ENCODE measurements at regions not wholly inside any gene's neighbourhood (a gene's known extent, or its start where the extent isn't known, plus 50 kb on each side); places are given as distances from the start of the nearest gene placed in this dataset.
A peak's percentile ranks its signal among the peaks of the same experiment; 100 is the strongest.

GRCh38 chr7:32161708-32162107 lies 91.5 kb upstream of the PDE1C start:
- H3K4me3 ChIP-seq (ENCODE audit: low read depth, low read length) = no peak overlapping the region
- no peak for TF ChIP-seq CTCF (IDR thresholded peaks at IDR 0.05; ENCODE audit: insufficient read depth, low read length)
- DNase-seq (ENCODE audit: low read depth) = peak; percentile 78

GRCh38 chr7:32158751-32159745 lies 88.8 kb upstream of the PDE1C start:
- TF ChIP-seq CTCF (IDR thresholded peaks at IDR 0.05; ENCODE audit: insufficient read depth, low read length) = no peak
- H3K4me3 ChIP-seq (ENCODE audit: low read depth, low read length) = no peak overlapping the region
- DNase-seq (ENCODE audit: low read depth) = peak; percentile 14

DNA sequence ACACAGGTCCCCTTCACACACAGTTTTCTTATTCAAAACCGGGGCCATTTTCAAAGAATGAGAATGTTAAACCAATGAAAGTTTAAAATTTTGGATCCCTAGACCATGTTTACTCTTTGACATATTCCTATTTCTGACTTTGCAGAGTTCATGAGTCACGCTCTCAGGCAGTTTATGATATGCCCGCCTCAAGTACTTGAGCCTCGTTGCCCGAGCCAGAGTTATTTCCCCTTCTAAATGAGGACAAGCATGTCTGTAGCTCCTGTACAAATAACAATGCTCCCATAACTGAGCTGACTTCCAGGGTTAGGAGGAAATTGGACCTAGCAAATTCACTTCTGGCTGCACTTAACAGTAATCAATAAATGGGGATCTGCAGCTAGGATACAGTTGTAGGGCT lies 87.9 kb upstream of the PDE1C start:
- no peak for DNase-seq (ENCODE audit: low read depth)
- H3K4me3 ChIP-seq (ENCODE audit: low read depth, low read length) = no peak overlapping the region
- no peak for TF ChIP-seq CTCF (IDR thresholded peaks at IDR 0.05; ENCODE audit: insufficient read depth, low read length)

- peak; percentile 16 for DNase-seq (ENCODE audit: low read depth)
- TF ChIP-seq CTCF (IDR thresholded peaks at IDR 0.05; ENCODE audit: insufficient read depth, low read length) = no peak
- H3K4me3 ChIP-seq (ENCODE audit: low read depth, low read length) = no peak overlapping the region
Measured at GRCh38 chr7:32155712-32156111, 85.5 kb upstream of the PDE1C start.

DNA sequence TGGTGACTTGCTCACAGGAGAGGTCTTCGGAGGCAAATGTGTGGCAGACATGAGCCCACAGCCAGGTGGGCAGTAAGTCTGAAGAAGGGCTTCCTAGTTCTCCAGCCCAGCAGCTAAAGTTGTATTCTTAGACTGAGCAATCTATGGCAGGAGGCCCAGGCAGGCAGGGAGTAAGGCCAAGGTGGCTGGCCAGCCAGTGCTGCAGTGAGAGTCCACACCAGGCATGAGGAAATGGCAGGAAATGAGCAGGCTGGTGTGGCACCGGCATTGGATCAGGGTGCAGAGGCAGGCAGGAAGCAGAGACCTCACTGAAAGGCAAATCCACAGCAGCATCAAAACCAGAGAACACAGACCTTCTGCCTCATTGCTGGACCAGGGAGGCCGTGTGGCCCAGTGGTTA lies 84.6 kb upstream of the PDE1C start:
- H3K4me3 ChIP-seq (ENCODE audit: low read depth, low read length) = no peak overlapping the region
- peak; percentile 81 for DNase-seq (ENCODE audit: low read depth)
- TF ChIP-seq CTCF (IDR thresholded peaks at IDR 0.05; ENCODE audit: insufficient read depth, low read length) = no peak

DNA sequence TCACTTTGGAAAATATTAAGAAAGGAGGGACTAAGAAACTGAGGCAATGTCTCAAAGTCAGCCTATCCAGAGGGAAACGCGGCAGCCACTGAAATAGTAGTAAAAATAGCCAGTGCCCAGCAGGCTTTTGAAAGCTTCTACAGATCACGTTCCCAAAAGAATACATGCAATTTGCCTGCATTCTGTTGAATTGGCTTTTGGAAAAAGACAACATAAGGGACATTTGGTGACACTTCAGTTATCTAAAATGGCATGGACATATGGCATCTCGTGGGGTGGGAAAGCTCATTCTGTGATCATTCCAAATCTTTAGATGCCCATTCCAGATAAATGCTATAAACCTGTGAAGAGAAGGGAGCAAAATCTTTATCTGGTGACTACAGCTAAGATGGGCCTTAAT lies 82.8 kb upstream of the PDE1C start:
- TF ChIP-seq CTCF (IDR thresholded peaks at IDR 0.05; ENCODE audit: insufficient read depth, low read length) = no peak
- DNase-seq (ENCODE audit: low read depth) = no peak
- no peak overlapping the region for H3K4me3 ChIP-seq (ENCODE audit: low read depth, low read length)

Measured in fibroblast of the aortic adventitia (primary cell).